ENCODE measurements at regions not wholly inside any gene's neighbourhood (a gene's known extent, or its start where the extent isn't known, plus 50 kb on each side); places are given as distances from the start of the nearest gene placed in this dataset.

GRCh38 chr21:19692231-19692630 is 1288.6 kb upstream of the TMPRSS15 start:
- Histone ChIP-seq H3K9me3 (ENCODE audit: control insufficient read depth, low read length) (no peaks in the 10 kb centered on the region), H3K27me3 (ENCODE audit: control insufficient read depth, insufficient read depth, low read length, poor library complexity, severe bottlenecking) (no peaks in the 10 kb centered on the region), H3K27ac (ENCODE audit: low read depth, low read length) (no peak overlapping the region), H3K4me1 (ENCODE audit: control insufficient read depth, insufficient read depth, low read length) (peaks cover 8% of the 10 kb centered on the region), H3K4me3 (ENCODE audit: low read length) (peak overlapping the region; percentile 26), H3K9ac (ENCODE audit: extremely low read depth, low read length, poor library complexity, severe bottlenecking) (no peak overlapping the region), H3K36me3 (ENCODE audit: control insufficient read depth, insufficient read depth, low read length) (no peaks in the 10 kb centered on the region)
- no peak for DNase-seq
- Mint-ChIP-seq H3K4me3 (no peak overlapping the region), H3K36me3 (ENCODE audit: low read depth) (no peaks in the 10 kb centered on the region), H3K27ac (no peak overlapping the region), H3K4me1 (peaks cover 9% of the 10 kb centered on the region), H3K9me3 (no peaks in the 10 kb centered on the region), H3K27me3 (ENCODE audit: insufficient read depth) (no peaks in the 10 kb centered on the region)
- TF ChIP-seq CTCF (conservative IDR thresholded peaks at IDR 0.05): no peak

- H3K27me3 Mint-ChIP-seq (ENCODE audit: insufficient read depth): no peaks in the 10 kb centered on the region
- no peak overlapping the region for H3K4me3 Mint-ChIP-seq
- Histone ChIP-seq H3K9ac (ENCODE audit: extremely low read depth, low read length, poor library complexity, severe bottlenecking) (no peak overlapping the region), H3K27ac (ENCODE audit: low read depth, low read length) (no peak overlapping the region), H3K4me3 (ENCODE audit: low read length) (no peak overlapping the region), H3K36me3 (ENCODE audit: control insufficient read depth, insufficient read depth, low read length) (no peaks in the 10 kb centered on the region), H3K9me3 (ENCODE audit: control insufficient read depth, low read length) (no peaks in the 10 kb centered on the region), H3K27me3 (ENCODE audit: control insufficient read depth, insufficient read depth, low read length, poor library complexity, severe bottlenecking) (no peaks in the 10 kb centered on the region), H3K4me1 (ENCODE audit: control insufficient read depth, insufficient read depth, low read length) (peaks cover 8% of the 10 kb centered on the region)
- no peak overlapping the region for H3K27ac Mint-ChIP-seq
- 17 to 39% methylated on average over 1 of the region's 1 CpG for WGBS, 2 experiments (ENCODE audit: insufficient coverage in 1 of 2, insufficient read length in 1 of 2)
- H3K9me3 Mint-ChIP-seq: no peaks in the 10 kb centered on the region
- no peak for DNase-seq
- TF ChIP-seq CTCF (conservative IDR thresholded peaks at IDR 0.05): no peak
- H3K36me3 Mint-ChIP-seq (ENCODE audit: low read depth): no peaks in the 10 kb centered on the region
- peaks cover 9% of the 10 kb centered on the region for H3K4me1 Mint-ChIP-seq
Observed at GRCh38 chr21:19695796-19696195, 1292.2 kb upstream of the TMPRSS15 start.

- no peak for TF ChIP-seq CTCF (conservative IDR thresholded peaks at IDR 0.05)
- Histone ChIP-seq H3K4me1 (ENCODE audit: control insufficient read depth, insufficient read depth, low read length) (no peaks in the 10 kb centered on the region), H3K9me3 (ENCODE audit: control insufficient read depth, low read length) (no peaks in the 10 kb centered on the region), H3K9ac (ENCODE audit: extremely low read depth, low read length, poor library complexity, severe bottlenecking) (no peak overlapping the region), H3K4me3 (ENCODE audit: low read length) (no peak overlapping the region), H3K36me3 (ENCODE audit: control insufficient read depth, insufficient read depth, low read length) (no peaks in the 10 kb centered on the region), H3K27ac (ENCODE audit: low read depth, low read length) (no peak overlapping the region), H3K27me3 (ENCODE audit: control insufficient read depth, insufficient read depth, low read length, poor library complexity, severe bottlenecking) (no peaks in the 10 kb centered on the region)
- H3K4me3 Mint-ChIP-seq: no peak overlapping the region
- H3K4me1 Mint-ChIP-seq: no peaks in the 10 kb centered on the region
- no peaks in the 10 kb centered on the region for H3K36me3 Mint-ChIP-seq (ENCODE audit: low read depth)
- no peaks in the 10 kb centered on the region for H3K27me3 Mint-ChIP-seq (ENCODE audit: insufficient read depth)
- no peak for DNase-seq
- no peaks in the 10 kb centered on the region for H3K9me3 Mint-ChIP-seq
- no peak overlapping the region for H3K27ac Mint-ChIP-seq
Observed at GRCh38 chr21:19700476-19700875, 1296.9 kb upstream of the TMPRSS15 start.

Measured in endodermal cell (in vitro differentiated cells).